UCSD-AML1 (cell line): ENCODE measurements at regions not wholly inside any gene's neighbourhood (a gene's known extent, or its start where the extent isn't known, plus 50 kb on each side); places are given as distances from the start of the nearest gene placed in this dataset.

Source experiments
- DNase-seq: peaks from one replicate; lab custom pipeline; 2025; ENCODE audit not compliant: unreplicated experiment; lab: John Stamatoyannopoulos, UW

GRCh38 chr19:30318936-30319335, 53.2 kb upstream of the ZNF536 start:
- no peak for DNase-seq

DNA sequence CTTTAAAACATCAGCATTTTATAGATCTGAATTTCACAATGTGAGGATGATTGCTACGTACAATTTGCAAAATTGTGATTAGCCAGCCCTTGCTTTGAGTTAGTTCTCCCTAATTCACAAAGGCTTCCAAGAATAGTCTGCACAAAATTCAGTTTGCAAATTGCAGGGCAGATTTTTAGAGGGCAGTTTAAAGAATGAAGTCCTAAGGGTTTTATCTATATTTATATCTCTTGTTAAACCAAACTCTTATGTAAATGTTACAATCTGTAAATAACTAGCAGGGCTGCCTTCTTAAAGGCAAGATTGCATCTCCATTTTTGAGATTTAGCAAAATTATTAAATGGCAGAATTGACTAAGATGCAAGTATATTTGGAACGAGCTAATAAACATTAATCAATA, 52.8 kb upstream of the ZNF536 start:
- DNase-seq: no peak

GRCh38 chr19:30319876-30320275, 52.3 kb upstream of the ZNF536 start:
- no peak for DNase-seq

GRCh38 chr19:30320466-30320865, 51.7 kb upstream of the ZNF536 start:
- no peak for DNase-seq

GRCh38 chr19:30320916-30321315, 51.3 kb upstream of the ZNF536 start:
- no peak for DNase-seq
